ENCODE measurements at regions not wholly inside any gene's neighbourhood (a gene's known extent, or its start where the extent isn't known, plus 50 kb on each side); places are given as distances from the start of the nearest gene placed in this dataset.

GRCh38 chr3:3907023-3907422 lies 107.8 kb downstream of the LRRN1 start (continued):
- TF ChIP-seq FOSB (CRISPR knock-in tag; IDR thresholded peaks at IDR 0.05) (no peak), HDAC2 (IDR thresholded peaks at IDR 0.05) (no peak), RCOR1 (IDR thresholded peaks at IDR 0.05; ENCODE audit: low read depth, low read length) (no peak), HES2 (IDR thresholded peaks at IDR 0.05) (no peak)

- ChIA-PET POLR2A (no interaction called here), CTCF (interaction anchor here (1.1 kb wide), 1 partner anchor 11 kb away, joined by 3 read pairs; no protein-coding TSS in a partner anchor)
- 0% methylated on average over 1 of the region's 1 CpG for WGBS (ENCODE audit: missing lambda C conversion rate)
- DNase-seq (ENCODE audit: low read depth in 1 of 2, low spot score in 1 of 2) (no peak), FAIRE-seq (no peak), ATAC-seq (no peak)
- H3K9me3 ChIP-seq, result no peaks in the 10 kb centered on the region
- no peaks in the 10 kb centered on the region for H3K4me1 ChIP-seq
- no peak overlapping the region for H3K4me2 ChIP-seq
- H3K4me3 ChIP-seq, result no peak overlapping the region
- TF ChIP-seq SREBF2 (IDR thresholded peaks at IDR 0.05), result no peak
- TF ChIP-seq GATA3 (IDR thresholded peaks at IDR 0.05; ENCODE audit: borderline replicate concordance), result no peak
- no peak for TF ChIP-seq MYC (IDR thresholded peaks at IDR 0.05; ENCODE audit: borderline replicate concordance, low read length)
- TF ChIP-seq HOXB5 (CRISPR knock-in tag; IDR thresholded peaks at IDR 0.05), result no peak
- no peak for TF ChIP-seq RCOR1 (IDR thresholded peaks at IDR 0.05; ENCODE audit: low read depth, low read length)
- TF ChIP-seq PHF8 (IDR thresholded peaks at IDR 0.05; ENCODE audit: borderline replicate concordance, low read depth), result no peak
- no peak for TF ChIP-seq ZFP36 (IDR thresholded peaks at IDR 0.05; ENCODE audit: borderline replicate concordance, partially characterized antibody)
- TF ChIP-seq KDM5A (IDR thresholded peaks at IDR 0.05), result no peak
- TF ChIP-seq HEYL (CRISPR knock-in tag; IDR thresholded peaks at IDR 0.05), result no peak
- no peak for TF ChIP-seq TFCP2L1 (CRISPR knock-in tag; IDR thresholded peaks at IDR 0.05)
- no peak overlapping the region for H3K27ac ChIP-seq
Observed at GRCh38 chr3:3918763-3919162, 119.5 kb downstream of the LRRN1 start.

GRCh38 chr3:3919316-3919715 lies 120.1 kb downstream of the LRRN1 start:
- ATAC-seq (no peak), FAIRE-seq (no peak), DNase-seq (ENCODE audit: low read depth in 1 of 2, low spot score in 1 of 2) (no peak)
- H3K9me3 ChIP-seq, result no peaks in the 10 kb centered on the region
- H3K4me2 ChIP-seq, result no peak overlapping the region
- TF ChIP-seq HOXB5 (CRISPR knock-in tag; IDR thresholded peaks at IDR 0.05) (no peak), PBX3 (IDR thresholded peaks at IDR 0.05) (no peak), NPAS2 (CRISPR knock-in tag; IDR thresholded peaks at IDR 0.05; ENCODE audit: borderline replicate concordance) (no peak), KDM1A (IDR thresholded peaks at IDR 0.05; ENCODE audit: low read depth) (no peak), FOSL2 (IDR thresholded peaks at IDR 0.05) (no peak), FOSL2 (CRISPR knock-in tag; IDR thresholded peaks at IDR 0.05) (no peak), HDAC2 (IDR thresholded peaks at IDR 0.05) (no peak), JUNB (IDR thresholded peaks at IDR 0.05) (no peak), GATA3 (IDR thresholded peaks at IDR 0.05; ENCODE audit: borderline replicate concordance) (no peak), ZFP36 (IDR thresholded peaks at IDR 0.05; ENCODE audit: borderline replicate concordance, partially characterized antibody) (no peak), ZSCAN20 (CRISPR knock-in tag; IDR thresholded peaks at IDR 0.05) (no peak), ZC3H11A (IDR thresholded peaks at IDR 0.05) (no peak), CBX2 (IDR thresholded peaks at IDR 0.05; ENCODE audit: borderline replicate concordance, low read depth) (no peak), POLR2AphosphoS2 (conservative IDR thresholded peaks at IDR 0.05; ENCODE audit: low read length) (no peak), SREBF2 (IDR thresholded peaks at IDR 0.05) (no peak)
- ChIA-PET POLR2A (no interaction called here), CTCF (interaction anchor here (1.1 kb wide), 1 partner anchor 11 kb away, joined by 3 read pairs; no protein-coding TSS in a partner anchor)
- H3K27ac ChIP-seq, result no peak overlapping the region
- WGBS (ENCODE audit: missing lambda C conversion rate), result 8% methylated on average over 1 of the region's 1 CpG
- no peaks in the 10 kb centered on the region for H3K4me1 ChIP-seq
- H3K4me3 ChIP-seq, result no peak overlapping the region

GRCh38 chr3:3923619-3924018 lies 124.4 kb downstream of the LRRN1 start:
- no peak for ATAC-seq
- POLR2A ChIA-PET, result no interaction called here
- Histone ChIP-seq H3K27ac (no peak overlapping the region), H3K9me3 (no peaks in the 10 kb centered on the region), H3K4me2 (no peak overlapping the region), H3K4me1 (no peaks in the 10 kb centered on the region), H3K4me3 (no peak overlapping the region)
- 4% methylated on average over 1 of the region's 1 CpG for WGBS (ENCODE audit: missing lambda C conversion rate)
- CTCF ChIA-PET, result no interaction called here
- FAIRE-seq, result no peak
- no peak for DNase-seq (ENCODE audit: low read depth in 1 of 2, low spot score in 1 of 2)
- no peak for TF ChIP-seq MAX (IDR thresholded peaks at IDR 0.05)
- TF ChIP-seq CBX8 (IDR thresholded peaks at IDR 0.05), result no peak
- TF ChIP-seq USF2 (IDR thresholded peaks at IDR 0.05), result no peak
- TF ChIP-seq MAZ (IDR thresholded peaks at IDR 0.05; ENCODE audit: borderline replicate concordance, low read depth, low read length), result no peak
- no peak for TF ChIP-seq HOXB13 (CRISPR knock-in tag; IDR thresholded peaks at IDR 0.05; ENCODE audit: low read depth)
- no peak for TF ChIP-seq CBX2 (IDR thresholded peaks at IDR 0.05; ENCODE audit: borderline replicate concordance, low read depth)

Data from A549 (cell line).